SU-DHL-6 (cell line): ENCODE measurements at regions not wholly inside any gene's neighbourhood (a gene's known extent, or its start where the extent isn't known, plus 50 kb on each side); places are given as distances from the start of the nearest gene placed in this dataset.

Source experiments
- H2AFZ ChIP-seq: fragments of 200-600 bp; sonication (generic); 2 replicates; pipeline ENCODE4 v1.6.1; 2014; ENCODE audit warnings: low read depth, mild to moderate bottlenecking, moderate library complexity, mixed read lengths, antibody characterized with exemption, low read length; ENCODE audit not compliant: severe bottlenecking
- H3F3A ChIP-seq: fragments of 200-600 bp; shearing (Covaris generic); 2 replicates; pipeline ENCODE4 v1.6.0; 2016; ENCODE audit warnings: antibody characterized with exemption, mild to moderate bottlenecking; ENCODE audit not compliant: insufficient read depth
- H3K27ac ChIP-seq: fragments of 200-600 bp; sonication (generic); 2 replicates; pipeline ENCODE4 v1.5.1; 2016; ENCODE audit warnings: low read depth, mild to moderate bottlenecking, low read length, moderate library complexity, mixed read lengths
- H3K27me3 ChIP-seq: fragments of 200-600 bp; sonication (generic), shearing (Covaris generic); 2 replicates; pipeline ENCODE4 v1.6.0; 2014; ENCODE audit warnings: mild to moderate bottlenecking, low read length
- H3K36me3 ChIP-seq: fragments of 200-600 bp; sonication (generic); 2 replicates; pipeline ENCODE4 v1.6.1; 2014; ENCODE audit warnings: mild to moderate bottlenecking, low read length, mixed read lengths
- H3K4me2 ChIP-seq: fragments of 300-600, 200-600 bp; shearing (Covaris generic), sonication (generic); 2 replicates; pipeline ENCODE4 v1.6.0; 2014; ENCODE audit warnings: low read length, low read depth, mild to moderate bottlenecking; ENCODE audit not compliant: poor library complexity, severe bottlenecking
- H3K4me3 ChIP-seq: fragments of 200-600 bp; sonication (generic); 2 replicates; pipeline ENCODE4 v1.5.1; 2014; ENCODE audit warnings: antibody characterized with exemption, low read length, mild to moderate bottlenecking, mixed read lengths; ENCODE audit not compliant: insufficient read depth, poor library complexity, severe bottlenecking
- H3K79me2 ChIP-seq: fragments of 200-600 bp; sonication (generic); 2 replicates; pipeline ENCODE4 v1.6.1; 2014; ENCODE audit warnings: mild to moderate bottlenecking, low read length, moderate library complexity; ENCODE audit not compliant: insufficient read depth
- H3K9ac ChIP-seq: fragments of 200-600 bp; sonication (generic); 2 replicates; pipeline ENCODE4 v1.7.0; 2014; ENCODE audit warnings: mild to moderate bottlenecking, low read length
- H3K9me2 ChIP-seq: fragments of 200-600 bp; sonication (generic); replicated peaks from 2 replicates; pipeline ENCODE4 v1.6.1; 2014; ENCODE audit warnings: low read length; ENCODE audit not compliant: insufficient read depth
- H3K9me3 ChIP-seq: fragments of 200-600 bp; sonication (generic); 2 replicates; pipeline ENCODE4 v1.6.1; 2014; ENCODE audit warnings: low read length, mixed read lengths; ENCODE audit not compliant: insufficient read depth
- H4K20me1 ChIP-seq: fragments of 200-600 bp; sonication (generic); 2 replicates; pipeline ENCODE4 v1.6.1; 2014; ENCODE audit warnings: low read depth, mild to moderate bottlenecking, antibody characterized with exemption, low read length, moderate library complexity, mixed read lengths
- CTCF ChIP-seq: fragments of 200-600 bp; sonication (generic); IDR thresholded peaks from one replicate; pipeline ENCODE4 v1.5.1; 2017; ENCODE audit warnings: antibody characterized with exemption, mild to moderate bottlenecking, low read length, moderate library complexity; ENCODE audit not compliant: insufficient read depth, poor library complexity, severe bottlenecking
- EZH2phosphoT487 ChIP-seq: fragments of 200-600 bp; sonication (generic), shearing (Covaris generic); conservative IDR thresholded peaks from 2 replicates; pipeline ENCODE4 v1.6.1; 2018; ENCODE audit warnings: mild to moderate bottlenecking, antibody characterized with exemption, low read length, moderate library complexity, mixed read lengths

DNA sequence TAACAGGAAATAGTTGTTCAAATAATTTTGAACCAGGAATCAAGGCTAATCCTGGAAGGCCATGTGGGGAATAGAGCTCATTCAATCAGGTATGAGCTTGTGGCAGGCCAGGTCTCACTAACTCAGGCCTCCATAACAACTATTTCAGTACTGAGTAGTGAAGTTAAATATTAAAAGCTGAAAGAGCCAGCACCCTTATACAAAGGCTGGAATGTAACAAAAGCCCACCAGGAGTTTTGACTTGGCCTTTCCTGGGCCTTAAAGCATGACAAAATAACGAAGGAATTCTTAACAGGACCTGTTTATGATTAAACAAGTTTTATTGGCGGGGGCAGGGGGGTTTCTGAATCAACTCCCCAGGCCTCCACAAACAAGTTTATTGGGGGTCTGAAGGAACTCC, 1146.7 kb downstream of the CDH9 start:
- no peaks in the 10 kb centered on the region for H3K79me2 ChIP-seq
- TF ChIP-seq CTCF: no peak
- TF ChIP-seq EZH2phosphoT487: no peak

GRCh38 chr5:25881318-25882036, 1156.9 kb downstream of the CDH9 start:
- H4K20me1 ChIP-seq: no peaks in the 10 kb centered on the region
- no peaks in the 10 kb centered on the region for H3F3A ChIP-seq
- H3K4me3 ChIP-seq: no peak overlapping the region
- H3K36me3 ChIP-seq: no peaks in the 10 kb centered on the region
- no peak for TF ChIP-seq EZH2phosphoT487
- TF ChIP-seq CTCF: no peak
- H3K27ac ChIP-seq: no peak overlapping the region
- no peak overlapping the region for H3K4me2 ChIP-seq
- no peaks in the 10 kb centered on the region; the same call in none of the 2 replicates for H3K9me3 ChIP-seq
- no peaks in the 10 kb centered on the region for H3K27me3 ChIP-seq
- H2AFZ ChIP-seq: no peak overlapping the region
- H3K79me2 ChIP-seq: no peaks in the 10 kb centered on the region
- H3K9ac ChIP-seq: no peak overlapping the region
- H3K9me2 ChIP-seq: no peaks in the 10 kb centered on the region

More for the DNA sequence above, 1146.7 kb downstream of the CDH9 start:
- Histone ChIP-seq H3K9ac (no peak overlapping the region), H4K20me1 (no peaks in the 10 kb centered on the region), H3K27ac (no peak overlapping the region), H3K36me3 (no peaks in the 10 kb centered on the region), H3K9me2 (no peaks in the 10 kb centered on the region), H3K27me3 (no peaks in the 10 kb centered on the region), H2AFZ (peak overlapping the region; percentile 64), H3K9me3 (peaks cover 15% of the 10 kb centered on the region; the same call in 1 of the 2 replicates), H3K4me3 (no peak overlapping the region), H3K4me2 (no peak overlapping the region), H3F3A (no peaks in the 10 kb centered on the region)

DNA sequence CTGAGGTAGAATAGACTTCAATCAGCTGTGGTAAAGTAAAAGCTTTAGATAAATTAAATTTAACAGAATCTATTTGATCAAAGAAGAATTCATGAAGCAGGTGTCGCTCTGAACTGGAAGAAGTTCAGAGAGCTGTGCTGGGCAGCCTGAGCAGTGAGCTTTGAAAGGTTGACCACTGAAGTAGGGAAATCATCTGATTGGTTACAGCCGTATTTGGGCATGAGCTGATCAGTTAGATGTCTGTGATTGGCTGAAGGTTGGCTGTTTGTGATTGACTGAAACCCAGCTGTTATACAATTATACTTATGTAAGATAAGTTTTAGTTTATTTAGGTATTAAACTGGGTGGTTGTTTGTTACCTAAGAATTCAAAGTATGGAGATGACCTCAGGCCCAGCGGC, 1174.6 kb downstream of the CDH9 start:
- no peaks in the 10 kb centered on the region for H3K27me3 ChIP-seq
- TF ChIP-seq CTCF (no peak), EZH2phosphoT487 (no peak)
- no peak overlapping the region for H2AFZ ChIP-seq
- no peaks in the 10 kb centered on the region for H3F3A ChIP-seq
- H3K9me3 ChIP-seq: peaks cover 13% of the 10 kb centered on the region; the same call in 1 of the 2 replicates
- no peaks in the 10 kb centered on the region for H4K20me1 ChIP-seq
- H3K9ac ChIP-seq: no peak overlapping the region
- no peak overlapping the region for H3K4me3 ChIP-seq
- H3K79me2 ChIP-seq: no peaks in the 10 kb centered on the region
- no peak overlapping the region for H3K4me2 ChIP-seq
- no peaks in the 10 kb centered on the region for H3K9me2 ChIP-seq
- H3K27ac ChIP-seq: no peak overlapping the region
- H3K36me3 ChIP-seq: no peaks in the 10 kb centered on the region
